Cardiac fibroblast (primary cell): ENCODE measurements at regions not wholly inside any gene's neighbourhood (a gene's known extent, or its start where the extent isn't known, plus 50 kb on each side); places are given as distances from the start of the nearest gene placed in this dataset.

Experiments used
- DNase-seq, 2 donors: peaks; one replicate each; pipeline versions ENCODE4 v3.0.0 to v3.0.0-alpha.2; 2010; ENCODE audit warnings: low read depth in 2 of 2
- H3K4me3 ChIP-seq, 2 donors: replicated peaks in 1 of 2; 1 replicate in 1 of 2; 2 replicates in 1 of 2; pipeline ENCODE4 v1.5.1; 2011; ENCODE audit warnings: low read depth in 2 of 2, low read length in 2 of 2, mild to moderate bottlenecking in 2 of 2, moderate library complexity in 1 of 2
- CTCF ChIP-seq: IDR thresholded peaks from one replicate; pipeline ENCODE4 v1.5.1; 2011; ENCODE audit warnings: low read depth, mild to moderate bottlenecking, low read length, inconsistent platforms

GRCh38 chr5:125014202-125014601 lies 267.8 kb upstream of the ZNF608 start:
- TF ChIP-seq CTCF, result no peak
- DNase-seq, result no peak
- no peak overlapping the region for H3K4me3 ChIP-seq

- no peak for TF ChIP-seq CTCF
- H3K4me3 ChIP-seq, result no peak overlapping the region
- no peak for DNase-seq
Measured at GRCh38 chr5:125017796-125018195, 271.4 kb upstream of the ZNF608 start.

- DNase-seq, result peak in 1 of 2 donors; percentile 80
- no peak overlapping the region for H3K4me3 ChIP-seq
- TF ChIP-seq CTCF, result no peak
Measured at GRCh38 chr5:125023673-125024072, 277.2 kb upstream of the ZNF608 start.

GRCh38 chr5:125026867-125027731 lies 280.7 kb upstream of the ZNF608 start:
- peak; percentile 47 to 60 for DNase-seq
- no peak overlapping the region for H3K4me3 ChIP-seq
- no peak for TF ChIP-seq CTCF

GRCh38 chr5:125032286-125032685 lies 285.8 kb upstream of the ZNF608 start:
- no peak overlapping the region for H3K4me3 ChIP-seq
- peak in 1 of 2 donors; percentile 36 for DNase-seq
- TF ChIP-seq CTCF, result no peak

- no peak for TF ChIP-seq CTCF
- DNase-seq, result no peak
- H3K4me3 ChIP-seq, result no peak overlapping the region
Measured at GRCh38 chr5:125033602-125034001, 287.2 kb upstream of the ZNF608 start.
